OCI-LY1 (cell line): ENCODE measurements at regions not wholly inside any gene's neighbourhood (a gene's known extent, or its start where the extent isn't known, plus 50 kb on each side); places are given as distances from the start of the nearest gene placed in this dataset.

Experiments
- H2AFZ ChIP-seq: fragments of 200-600 bp; sonication (generic), shearing (Covaris generic); 2 replicates; pipeline ENCODE4 v1.6.0; 2014; ENCODE audit warnings: antibody characterized with exemption, mild to moderate bottlenecking, low read length
- H3F3A ChIP-seq: fragments of 200-600 bp; sonication (generic), shearing (Covaris generic); 2 replicates; pipeline ENCODE4 v1.6.0; 2014; ENCODE audit warnings: mild to moderate bottlenecking, antibody characterized with exemption, low read length, moderate library complexity; ENCODE audit not compliant: insufficient read depth
- H3K27ac ChIP-seq: fragments of 200-600 bp; sonication (generic); 2 replicates; pipeline ENCODE4 v1.5.1; 2014; ENCODE audit warnings: low read length, mixed run types, mild to moderate bottlenecking, low read depth; ENCODE audit not compliant: poor library complexity, severe bottlenecking
- H3K27me3 ChIP-seq: fragments of 200-600 bp; sonication (generic); 2 replicates; pipeline ENCODE4 v1.6.0; 2014; ENCODE audit warnings: antibody characterized with exemption, mild to moderate bottlenecking, low read length, moderate library complexity; ENCODE audit not compliant: insufficient read depth
- H3K36me3 ChIP-seq: fragments of 200-600 bp; sonication (generic); 2 replicates; pipeline ENCODE4 v1.6.1; 2014; ENCODE audit warnings: mild to moderate bottlenecking, antibody characterized with exemption, low read length, moderate library complexity, mixed read lengths; ENCODE audit not compliant: insufficient read depth
- H3K4me1 ChIP-seq: fragments of 200-600 bp; sonication (generic); 2 replicates; pipeline ENCODE4 v1.5.1; 2014; ENCODE audit warnings: mild to moderate bottlenecking, low read length, moderate library complexity; ENCODE audit not compliant: insufficient read depth, severe bottlenecking
- H3K4me2 ChIP-seq: fragments of 200-600 bp; sonication (generic), shearing (Covaris generic); 2 replicates; pipeline ENCODE4 v1.6.1; 2014; ENCODE audit warnings: low read length
- H3K4me3 ChIP-seq: fragments of 200-600 bp; sonication (generic); 2 replicates; pipeline ENCODE4 v1.5.1; 2014; ENCODE audit warnings: low read length, low read depth, mild to moderate bottlenecking, mixed read lengths; ENCODE audit not compliant: poor library complexity, severe bottlenecking
- H3K79me2 ChIP-seq: fragments of 200-600 bp; shearing (Covaris generic); 2 replicates; pipeline ENCODE4 v1.6.1; 2016; ENCODE audit warnings: mixed run types, low read length, mixed read lengths; ENCODE audit not compliant: insufficient read depth
- H3K9ac ChIP-seq: fragments of 200-600 bp; sonication (generic), shearing (Covaris generic); 2 replicates; pipeline ENCODE4 v1.6.1; 2014; ENCODE audit warnings: mild to moderate bottlenecking, low read length, mixed read lengths
- H3K9me2 ChIP-seq: fragments of 200-600 bp; sonication (generic), shearing (Covaris generic); 2 replicates; pipeline ENCODE4 v1.6.1; 2014; ENCODE audit warnings: low read depth, mild to moderate bottlenecking, low read length, mixed read lengths
- H3K9me3 ChIP-seq: fragments of 200-600 bp; shearing (Covaris generic); 2 replicates; pipeline ENCODE4 v1.6.1; 2014; ENCODE audit warnings: low read length, mixed read lengths
- H4K20me1 ChIP-seq: fragments of 200-600 bp; sonication (generic), shearing (Covaris generic); 2 replicates; pipeline ENCODE4 v1.6.0; 2016; ENCODE audit warnings: mild to moderate bottlenecking, low read length; ENCODE audit not compliant: insufficient read depth
- EZH2 ChIP-seq: fragments of 200-600 bp; sonication (generic), shearing (Covaris generic); IDR thresholded peaks from 2 replicates; pipeline ENCODE4 v1.8.0; 2017; ENCODE audit warnings: borderline replicate concordance, mixed run types, mild to moderate bottlenecking, antibody characterized with exemption, low read length, moderate library complexity, mixed read lengths
- TF ChIP-seq, protein P1 (sequence below): fragments of 200-600 bp; sonication (generic), shearing (Covaris generic); IDR thresholded peaks from 2 replicates; pipeline ENCODE4 v1.5.1; 2017; ENCODE audit warnings: mild to moderate bottlenecking, antibody characterized with exemption, low read length, moderate library complexity, mixed read lengths

DNA sequence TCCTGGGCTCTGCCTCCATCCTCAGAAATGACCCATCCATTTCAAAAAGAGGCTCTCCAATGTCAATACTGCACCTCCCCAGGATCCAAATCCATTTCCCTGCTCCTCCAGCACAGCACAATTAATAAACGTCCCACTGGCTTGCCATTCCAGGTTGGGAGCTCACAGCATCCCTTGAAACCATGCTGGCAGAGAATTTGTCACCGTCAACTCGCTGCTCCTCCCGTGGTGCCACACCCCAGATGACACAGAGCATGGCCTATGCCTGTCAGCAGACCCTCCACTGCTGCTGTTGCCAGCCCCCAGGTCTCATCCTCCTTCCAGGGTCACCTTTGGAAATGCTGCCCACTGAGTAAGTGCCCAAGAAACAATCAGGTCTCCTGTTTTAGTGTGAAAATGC is 53.0 kb upstream of the UQCRFS1 start:
- H3K4me1 ChIP-seq: no peaks in the 10 kb centered on the region
- H3K79me2 ChIP-seq: no peaks in the 10 kb centered on the region
- no peak overlapping the region for H2AFZ ChIP-seq
- H3K9me3 ChIP-seq: no peaks in the 10 kb centered on the region
- H3K27me3 ChIP-seq: no peaks in the 10 kb centered on the region; the same call in 1 of the 2 replicates
- no peak overlapping the region for H3K4me2 ChIP-seq
- no peak for TF ChIP-seq EZH2
- TF ChIP-seq, protein P1, sequence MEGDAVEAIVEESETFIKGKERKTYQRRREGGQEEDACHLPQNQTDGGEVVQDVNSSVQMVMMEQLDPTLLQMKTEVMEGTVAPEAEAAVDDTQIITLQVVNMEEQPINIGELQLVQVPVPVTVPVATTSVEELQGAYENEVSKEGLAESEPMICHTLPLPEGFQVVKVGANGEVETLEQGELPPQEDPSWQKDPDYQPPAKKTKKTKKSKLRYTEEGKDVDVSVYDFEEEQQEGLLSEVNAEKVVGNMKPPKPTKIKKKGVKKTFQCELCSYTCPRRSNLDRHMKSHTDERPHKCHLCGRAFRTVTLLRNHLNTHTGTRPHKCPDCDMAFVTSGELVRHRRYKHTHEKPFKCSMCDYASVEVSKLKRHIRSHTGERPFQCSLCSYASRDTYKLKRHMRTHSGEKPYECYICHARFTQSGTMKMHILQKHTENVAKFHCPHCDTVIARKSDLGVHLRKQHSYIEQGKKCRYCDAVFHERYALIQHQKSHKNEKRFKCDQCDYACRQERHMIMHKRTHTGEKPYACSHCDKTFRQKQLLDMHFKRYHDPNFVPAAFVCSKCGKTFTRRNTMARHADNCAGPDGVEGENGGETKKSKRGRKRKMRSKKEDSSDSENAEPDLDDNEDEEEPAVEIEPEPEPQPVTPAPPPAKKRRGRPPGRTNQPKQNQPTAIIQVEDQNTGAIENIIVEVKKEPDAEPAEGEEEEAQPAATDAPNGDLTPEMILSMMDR: no peak
- H3K36me3 ChIP-seq: no peaks in the 10 kb centered on the region
- no peaks in the 10 kb centered on the region for H3K9me2 ChIP-seq
- no peaks in the 10 kb centered on the region for H4K20me1 ChIP-seq
- no peak overlapping the region for H3K4me3 ChIP-seq
- no peaks in the 10 kb centered on the region for H3F3A ChIP-seq
- no peak overlapping the region for H3K27ac ChIP-seq
- no peak overlapping the region for H3K9ac ChIP-seq

DNA sequence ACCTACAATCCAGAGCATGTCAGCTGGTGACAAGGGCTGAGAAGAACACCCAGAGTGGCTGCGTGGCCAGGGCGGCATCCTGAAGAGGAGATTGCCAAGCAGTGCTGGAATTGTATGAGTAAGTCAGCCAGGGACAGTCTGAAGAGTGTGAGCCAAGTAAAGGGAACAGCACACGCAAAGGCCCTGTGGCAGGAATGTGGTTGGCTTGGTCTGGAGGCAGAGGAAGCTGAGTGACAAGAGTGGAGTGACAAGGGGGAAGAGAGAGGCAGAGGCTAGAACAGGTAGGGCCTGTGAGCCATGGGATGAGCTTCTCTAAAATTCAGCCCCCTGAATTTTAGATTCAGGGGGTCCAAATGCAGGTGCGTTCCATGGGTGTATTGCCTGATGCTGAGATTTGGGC is 53.7 kb upstream of the UQCRFS1 start:
- no peak overlapping the region for H3K9ac ChIP-seq
- H3K9me2 ChIP-seq: no peaks in the 10 kb centered on the region
- H2AFZ ChIP-seq: no peak overlapping the region
- no peaks in the 10 kb centered on the region for H3K36me3 ChIP-seq
- no peaks in the 10 kb centered on the region for H3K4me1 ChIP-seq
- no peaks in the 10 kb centered on the region for H3K79me2 ChIP-seq
- H4K20me1 ChIP-seq: no peaks in the 10 kb centered on the region
- H3K27ac ChIP-seq: no peak overlapping the region
- no peak overlapping the region for H3K4me3 ChIP-seq
- no peak overlapping the region for H3K4me2 ChIP-seq
- H3K27me3 ChIP-seq: no peaks in the 10 kb centered on the region; the same call in 1 of the 2 replicates
- TF ChIP-seq, protein P1: no peak
- no peak for TF ChIP-seq EZH2
- no peaks in the 10 kb centered on the region for H3K9me3 ChIP-seq
- no peaks in the 10 kb centered on the region for H3F3A ChIP-seq

DNA sequence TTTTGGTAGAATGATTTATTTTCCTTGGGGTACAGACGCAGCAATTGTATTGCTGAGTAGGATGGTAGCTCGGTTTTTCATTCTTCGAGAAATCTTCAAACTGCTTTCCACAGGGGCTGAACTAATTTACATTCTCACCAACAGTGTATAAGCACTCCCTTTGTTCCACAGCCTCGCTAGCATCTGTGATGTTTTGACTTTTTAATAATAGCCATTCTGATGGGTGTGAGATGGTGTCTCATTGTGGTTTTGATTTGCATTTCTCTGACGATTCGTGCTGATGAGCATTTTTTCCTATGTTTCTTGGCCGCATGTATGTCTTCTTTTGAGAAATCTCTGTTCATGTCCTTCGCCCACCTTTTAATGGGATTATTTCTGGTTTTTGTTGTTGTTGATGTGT is 54.8 kb upstream of the UQCRFS1 start:
- no peak overlapping the region for H3K4me3 ChIP-seq
- no peaks in the 10 kb centered on the region for H3K36me3 ChIP-seq
- TF ChIP-seq EZH2: no peak
- TF ChIP-seq, protein P1: no peak
- H4K20me1 ChIP-seq: no peaks in the 10 kb centered on the region
- H3K9me3 ChIP-seq: no peaks in the 10 kb centered on the region
- H3K4me1 ChIP-seq: no peaks in the 10 kb centered on the region
- H3K27ac ChIP-seq: no peak overlapping the region
- H2AFZ ChIP-seq: no peak overlapping the region
- H3K9me2 ChIP-seq: no peaks in the 10 kb centered on the region
- H3K9ac ChIP-seq: no peak overlapping the region
- H3F3A ChIP-seq: no peaks in the 10 kb centered on the region
- H3K79me2 ChIP-seq: no peaks in the 10 kb centered on the region
- no peaks in the 10 kb centered on the region; the same call in 1 of the 2 replicates for H3K27me3 ChIP-seq
- no peak overlapping the region for H3K4me2 ChIP-seq
